ENCODE measurements at regions not wholly inside any gene's neighbourhood (a gene's known extent, or its start where the extent isn't known, plus 50 kb on each side); places are given as distances from the start of the nearest gene placed in this dataset.
"Not testable (repeated sequence)": the region's sequence is repeated elsewhere in the genome, so short reads cannot be mapped to it uniquely, and the experiment has no call there.

DNA sequence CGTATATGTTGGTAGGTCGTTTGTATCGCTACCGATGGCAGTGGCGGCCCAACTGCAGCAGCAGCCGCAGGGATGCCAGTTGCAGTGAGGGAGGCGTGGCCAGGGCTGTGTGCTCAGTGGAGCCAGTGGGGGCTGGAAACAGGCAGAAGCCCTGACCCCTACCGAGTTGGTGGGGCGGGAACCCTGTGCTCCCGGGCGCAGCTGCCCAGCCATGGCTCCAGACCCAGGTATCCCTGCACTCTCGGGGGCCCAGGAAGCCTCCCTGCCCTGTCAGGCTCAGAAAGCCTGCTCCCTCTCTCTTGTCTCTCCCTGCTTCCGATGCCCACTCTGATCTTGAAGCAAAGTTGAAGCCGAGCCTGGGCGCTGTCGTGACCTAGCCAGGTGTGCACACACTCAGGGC, 78.6 kb upstream of the ITGB1 start:
- H3K9me2 ChIP-seq (replicated peaks; ENCODE audit: insufficient read depth, low read length), result no peaks in the 10 kb centered on the region
- H3K79me2 ChIP-seq (ENCODE audit: low read length), result no peaks in the 10 kb centered on the region
- H3K9me3 ChIP-seq (ENCODE audit: low read length), result no peaks in the 10 kb centered on the region
- H3K36me3 ChIP-seq (ENCODE audit: insufficient read depth, low read length), result no peaks in the 10 kb centered on the region
- no peak overlapping the region for H2AFZ ChIP-seq (ENCODE audit: low read length)
- H3K4me3 ChIP-seq (ENCODE audit: low read length), result no peak overlapping the region
- H3K4me1 ChIP-seq (ENCODE audit: low read length), result peaks cover 3% of the 10 kb centered on the region; the same call in 1 of the 2 replicates
- no peak overlapping the region for H3K27ac ChIP-seq (ENCODE audit: low read length)
- H4K20me1 ChIP-seq (ENCODE audit: insufficient read depth, low read depth, low read length), result no peaks in the 10 kb centered on the region
- no peaks in the 10 kb centered on the region for H3K27me3 ChIP-seq (ENCODE audit: low read length)
- DNase-seq, result no peak
- no peak overlapping the region for H3K4me2 ChIP-seq (ENCODE audit: low read depth, low read length, poor library complexity, severe bottlenecking)
- H3K9ac ChIP-seq (ENCODE audit: low read length), result no peak overlapping the region

DNA sequence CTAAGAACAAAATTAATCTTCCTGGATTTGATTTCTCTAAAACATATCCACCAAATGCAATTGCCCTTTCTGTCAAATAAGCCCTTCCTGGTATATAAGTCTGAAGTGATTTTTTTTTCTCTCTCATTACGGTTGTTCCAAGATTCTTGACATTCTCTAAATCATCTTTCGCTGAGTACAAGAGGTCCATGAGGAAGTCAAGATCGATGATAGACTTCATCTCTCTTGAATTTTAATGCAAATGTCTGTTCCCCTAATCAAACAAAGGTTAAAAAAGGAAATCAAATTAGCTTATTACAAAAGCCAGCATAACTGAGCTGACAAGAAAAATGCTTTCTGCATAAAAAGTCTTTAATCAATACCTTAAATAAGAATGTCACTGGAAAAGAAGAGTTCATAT, 77.4 kb upstream of the ITGB1 start:
- Histone ChIP-seq H3K9ac (ENCODE audit: low read length) (no peak overlapping the region), H3K9me3 (ENCODE audit: low read length) (no peaks in the 10 kb centered on the region), H2AFZ (ENCODE audit: low read length) (no peak overlapping the region), H3K79me2 (ENCODE audit: low read length) (no peaks in the 10 kb centered on the region), H4K20me1 (ENCODE audit: insufficient read depth, low read depth, low read length) (no peaks in the 10 kb centered on the region), H3K4me2 (ENCODE audit: low read depth, low read length, poor library complexity, severe bottlenecking) (no peak overlapping the region), H3K36me3 (ENCODE audit: insufficient read depth, low read length) (no peaks in the 10 kb centered on the region), H3K27ac (ENCODE audit: low read length) (no peak overlapping the region), H3K4me1 (ENCODE audit: low read length) (peaks cover 3% of the 10 kb centered on the region; the same call in 1 of the 2 replicates), H3K9me2 (replicated peaks; ENCODE audit: insufficient read depth, low read length) (no peaks in the 10 kb centered on the region), H3K4me3 (ENCODE audit: low read length) (no peak overlapping the region), H3K27me3 (ENCODE audit: low read length) (no peaks in the 10 kb centered on the region)
- no peak for DNase-seq

DNA sequence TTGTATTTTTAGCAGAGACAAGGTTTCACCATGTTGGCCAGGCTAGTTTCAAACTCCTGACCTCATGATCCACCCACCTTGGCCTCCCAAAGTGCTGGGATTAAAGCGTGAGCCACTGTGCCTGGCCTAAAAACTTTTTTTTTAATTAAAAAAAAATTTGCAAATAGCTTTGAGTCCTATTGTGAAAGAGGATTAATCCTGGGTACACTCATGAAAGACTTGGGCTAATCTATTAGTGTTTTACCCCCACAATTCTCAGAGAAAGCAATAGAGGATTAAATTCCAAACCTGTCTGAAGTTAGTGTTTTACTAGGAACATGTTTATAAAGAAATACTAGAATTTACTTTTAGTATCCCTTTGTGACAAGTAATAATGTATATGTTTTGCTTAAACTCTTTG, 76.9 kb upstream of the ITGB1 start:
- H3K4me1 ChIP-seq (ENCODE audit: low read length), result peaks cover 3% of the 10 kb centered on the region; the same call in 1 of the 2 replicates
- no peak overlapping the region for H3K4me3 ChIP-seq (ENCODE audit: low read length)
- DNase-seq, result no peak
- no peaks in the 10 kb centered on the region for H4K20me1 ChIP-seq (ENCODE audit: insufficient read depth, low read depth, low read length)
- no peaks in the 10 kb centered on the region for H3K36me3 ChIP-seq (ENCODE audit: insufficient read depth, low read length)
- no peak overlapping the region for H3K4me2 ChIP-seq (ENCODE audit: low read depth, low read length, poor library complexity, severe bottlenecking)
- no peak overlapping the region for H3K9ac ChIP-seq (ENCODE audit: low read length)
- H3K79me2 ChIP-seq (ENCODE audit: low read length), result no peaks in the 10 kb centered on the region
- no peaks in the 10 kb centered on the region for H3K9me3 ChIP-seq (ENCODE audit: low read length)
- no peaks in the 10 kb centered on the region for H3K27me3 ChIP-seq (ENCODE audit: low read length)
- H2AFZ ChIP-seq (ENCODE audit: low read length), result no peak overlapping the region
- no peak overlapping the region for H3K27ac ChIP-seq (ENCODE audit: low read length)
- H3K9me2 ChIP-seq (replicated peaks; ENCODE audit: insufficient read depth, low read length), result no peaks in the 10 kb centered on the region

DNA sequence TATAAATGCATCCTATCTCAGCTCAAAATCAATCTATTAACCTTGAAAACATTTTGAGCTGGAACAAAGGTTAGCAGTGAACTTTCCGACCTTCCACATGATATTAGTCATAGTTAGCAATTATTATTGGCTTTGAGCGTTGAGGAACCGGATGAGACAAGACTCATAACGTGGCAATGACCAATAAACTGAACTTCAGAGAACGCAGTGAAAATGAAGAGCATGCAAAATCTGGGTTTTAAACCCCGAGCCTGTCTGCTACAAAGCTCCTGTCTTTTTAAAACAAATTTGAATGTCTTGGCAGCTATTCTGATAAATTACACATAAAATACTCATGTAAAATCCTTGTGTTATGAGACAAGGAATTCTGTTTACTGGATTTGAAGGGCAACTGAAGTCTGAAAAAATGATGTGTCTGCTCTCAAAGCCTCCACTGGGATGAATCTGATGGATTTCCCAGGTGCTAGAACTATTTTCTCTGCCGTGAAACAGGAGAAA, 74.7 kb upstream of the ITGB1 start:
- Histone ChIP-seq H3K27ac (ENCODE audit: low read length) (no peak overlapping the region), H3K79me2 (ENCODE audit: low read length) (no peaks in the 10 kb centered on the region), H3K9me3 (ENCODE audit: low read length) (no peaks in the 10 kb centered on the region), H3K36me3 (ENCODE audit: insufficient read depth, low read length) (no peaks in the 10 kb centered on the region), H3K4me1 (ENCODE audit: low read length) (peaks cover 3% of the 10 kb centered on the region; the same call in 1 of the 2 replicates), H4K20me1 (ENCODE audit: insufficient read depth, low read depth, low read length) (no peaks in the 10 kb centered on the region), H3K4me3 (ENCODE audit: low read length) (no peak overlapping the region), H3K4me2 (ENCODE audit: low read depth, low read length, poor library complexity, severe bottlenecking) (no peak overlapping the region), H2AFZ (ENCODE audit: low read length) (0 out of 2 replicates have a peak overlapping the region, but pooled peaks have one; percentile 27), H3K9me2 (replicated peaks; ENCODE audit: insufficient read depth, low read length) (no peaks in the 10 kb centered on the region), H3K27me3 (ENCODE audit: low read length) (no peaks in the 10 kb centered on the region), H3K9ac (ENCODE audit: low read length) (no peak overlapping the region)
- DNase-seq, result no peak

DNA sequence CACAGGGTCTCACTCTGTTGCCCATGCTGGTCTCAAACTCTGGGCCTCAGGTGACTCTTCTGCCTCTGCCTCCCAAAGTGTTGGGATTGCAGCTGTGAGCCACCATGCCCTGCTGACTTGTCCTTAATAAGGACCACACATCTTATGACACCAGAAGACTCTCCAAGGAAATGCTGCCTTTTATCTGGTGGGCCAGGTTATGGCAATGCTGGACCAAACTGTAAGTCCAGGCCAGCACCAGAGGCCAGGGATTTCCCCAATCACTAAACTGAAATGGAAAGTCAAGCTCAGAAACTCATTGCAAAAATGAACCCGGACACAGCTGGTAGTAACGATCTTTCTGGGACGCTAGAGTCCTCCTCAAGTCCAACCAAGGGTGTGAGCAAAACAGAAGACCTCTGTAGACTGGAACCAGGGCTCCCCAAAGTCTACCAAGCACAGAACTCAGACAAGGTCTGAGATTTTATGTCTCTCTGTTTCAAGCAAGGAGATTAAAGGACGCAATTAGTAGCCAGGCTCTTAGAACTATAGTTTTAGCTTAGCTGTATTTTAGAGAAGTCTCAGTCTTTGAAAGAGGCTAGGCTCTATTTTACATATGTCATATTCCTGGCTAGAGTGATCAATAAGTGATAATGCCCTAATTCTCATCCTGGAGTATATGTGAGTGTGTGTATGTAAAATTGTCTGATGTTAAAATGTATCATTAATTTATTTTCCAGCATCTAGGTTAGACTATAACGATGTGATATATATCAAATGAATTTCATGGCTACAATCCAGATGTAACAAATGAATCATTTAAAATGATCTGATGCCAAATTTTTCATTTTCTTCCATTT, 74.0 kb upstream of the ITGB1 start:
- H3K4me2 ChIP-seq (ENCODE audit: low read depth, low read length, poor library complexity, severe bottlenecking), result no peak overlapping the region
- H3K9ac ChIP-seq (ENCODE audit: low read length), result no peak overlapping the region
- no peaks in the 10 kb centered on the region for H3K27me3 ChIP-seq (ENCODE audit: low read length)
- H3K4me3 ChIP-seq (ENCODE audit: low read length), result no peak overlapping the region
- H2AFZ ChIP-seq (ENCODE audit: low read length), result no peak overlapping the region
- no peak for DNase-seq
- peaks cover 3% of the 10 kb centered on the region; the same call in 1 of the 2 replicates for H3K4me1 ChIP-seq (ENCODE audit: low read length)
- no peak overlapping the region for H3K27ac ChIP-seq (ENCODE audit: low read length)
- no peaks in the 10 kb centered on the region for H3K36me3 ChIP-seq (ENCODE audit: insufficient read depth, low read length)
- no peaks in the 10 kb centered on the region for H3K79me2 ChIP-seq (ENCODE audit: low read length)
- no peaks in the 10 kb centered on the region for H3K9me3 ChIP-seq (ENCODE audit: low read length)
- no peaks in the 10 kb centered on the region for H3K9me2 ChIP-seq (replicated peaks; ENCODE audit: insufficient read depth, low read length)
- H4K20me1 ChIP-seq (ENCODE audit: insufficient read depth, low read depth, low read length), result no peaks in the 10 kb centered on the region

DNA sequence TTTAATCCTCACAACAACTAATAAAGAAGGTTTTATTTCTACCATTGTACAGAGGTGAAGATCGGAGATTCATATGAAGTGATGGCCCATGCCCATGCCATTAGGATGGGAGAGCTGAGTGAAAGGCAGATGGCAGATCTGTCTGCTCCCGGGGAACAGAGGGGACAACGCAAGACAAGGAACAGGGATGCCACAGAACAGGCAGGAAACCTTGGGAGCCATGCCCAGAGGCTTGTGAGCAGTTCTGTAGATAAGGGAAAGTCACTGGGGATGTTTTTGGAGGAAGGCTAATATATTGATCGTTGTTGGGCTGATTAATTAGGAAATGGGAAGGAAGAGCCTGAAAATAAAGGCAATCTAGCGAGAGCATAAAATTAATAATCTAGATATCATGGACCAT, 73.1 kb upstream of the ITGB1 start:
- H3K4me3 ChIP-seq (ENCODE audit: low read length), result no peak overlapping the region
- H3K79me2 ChIP-seq (ENCODE audit: low read length), result no peaks in the 10 kb centered on the region
- H3K36me3 ChIP-seq (ENCODE audit: insufficient read depth, low read length), result no peaks in the 10 kb centered on the region
- H3K9me2 ChIP-seq (replicated peaks; ENCODE audit: insufficient read depth, low read length), result no peaks in the 10 kb centered on the region
- H3K27me3 ChIP-seq (ENCODE audit: low read length), result no peaks in the 10 kb centered on the region
- H3K9ac ChIP-seq (ENCODE audit: low read length), result no peak overlapping the region
- H3K9me3 ChIP-seq (ENCODE audit: low read length), result no peaks in the 10 kb centered on the region
- H4K20me1 ChIP-seq (ENCODE audit: insufficient read depth, low read depth, low read length), result no peaks in the 10 kb centered on the region
- H3K4me1 ChIP-seq (ENCODE audit: low read length), result peaks cover 6% of the 10 kb centered on the region
- no peak overlapping the region for H3K27ac ChIP-seq (ENCODE audit: low read length)
- no peak for DNase-seq
- H3K4me2 ChIP-seq (ENCODE audit: low read depth, low read length, poor library complexity, severe bottlenecking), result no peak overlapping the region
- no peak overlapping the region for H2AFZ ChIP-seq (ENCODE audit: low read length)

DNA sequence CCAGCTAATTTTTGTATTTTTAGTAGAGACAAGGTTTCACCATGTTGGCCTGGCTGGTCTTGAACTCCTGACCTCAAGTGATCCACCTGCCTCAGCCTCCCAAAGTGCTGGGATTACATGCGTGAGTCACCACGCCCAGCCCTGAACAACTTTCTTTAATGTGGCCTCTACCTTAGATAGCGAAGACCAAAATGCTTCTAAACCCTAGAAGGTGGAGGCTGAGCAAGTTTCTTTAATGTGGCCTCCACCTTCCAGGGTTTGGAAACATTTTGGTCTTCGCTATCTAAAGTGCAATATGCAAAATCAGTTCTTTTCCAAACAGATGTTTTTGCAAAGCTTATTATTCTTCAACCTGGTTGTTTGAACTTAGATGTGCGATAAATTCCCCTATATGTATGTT, 70.5 kb upstream of the ITGB1 start:
- not testable (repeated sequence) for H3K36me3 ChIP-seq (ENCODE audit: insufficient read depth, low read length); H3K9me3 ChIP-seq (ENCODE audit: low read length); H3K27me3 ChIP-seq (ENCODE audit: low read length); H3K4me3 ChIP-seq (ENCODE audit: low read length); H3K79me2 ChIP-seq (ENCODE audit: low read length); H3K4me1 ChIP-seq (ENCODE audit: low read length); H4K20me1 ChIP-seq (ENCODE audit: insufficient read depth, low read depth, low read length); H3K9ac ChIP-seq (ENCODE audit: low read length); H3K4me2 ChIP-seq (ENCODE audit: low read depth, low read length, poor library complexity, severe bottlenecking); DNase-seq; H3K27ac ChIP-seq (ENCODE audit: low read length); H3K9me2 ChIP-seq (replicated peaks; ENCODE audit: insufficient read depth, low read length); H2AFZ ChIP-seq (ENCODE audit: low read length)

DNA sequence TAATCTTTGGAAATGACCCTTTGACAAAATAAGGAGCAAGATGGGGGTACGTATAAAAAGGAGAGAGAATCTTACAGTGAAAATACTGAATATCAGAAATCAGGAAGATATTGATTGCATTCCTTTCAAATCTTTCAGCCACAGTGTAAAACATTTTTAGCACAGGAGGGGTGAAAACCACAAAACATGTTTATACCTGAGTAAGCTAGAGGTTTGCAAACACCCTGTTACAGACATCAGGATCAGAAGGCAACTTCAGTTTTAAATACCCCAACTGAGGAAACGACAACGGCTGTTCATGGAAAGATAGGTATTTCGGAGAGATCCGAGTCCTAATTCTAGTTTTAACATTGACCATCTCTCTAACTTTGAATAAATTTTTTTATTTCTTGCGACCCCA, 69.1 kb upstream of the ITGB1 start:
- Histone ChIP-seq H3K36me3 (ENCODE audit: insufficient read depth, low read length) (no peaks in the 10 kb centered on the region), H3K4me1 (ENCODE audit: low read length) (peaks cover 3% of the 10 kb centered on the region; the same call in 1 of the 2 replicates), H4K20me1 (ENCODE audit: insufficient read depth, low read depth, low read length) (no peaks in the 10 kb centered on the region), H3K27ac (ENCODE audit: low read length) (no peak overlapping the region), H3K9me2 (replicated peaks; ENCODE audit: insufficient read depth, low read length) (no peaks in the 10 kb centered on the region), H3K79me2 (ENCODE audit: low read length) (no peaks in the 10 kb centered on the region), H3K9me3 (ENCODE audit: low read length) (no peaks in the 10 kb centered on the region), H3K4me3 (ENCODE audit: low read length) (no peak overlapping the region), H3K9ac (ENCODE audit: low read length) (no peak overlapping the region), H3K27me3 (ENCODE audit: low read length) (no peaks in the 10 kb centered on the region), H2AFZ (ENCODE audit: low read length) (no peak overlapping the region), H3K4me2 (ENCODE audit: low read depth, low read length, poor library complexity, severe bottlenecking) (no peak overlapping the region)
- no peak for DNase-seq

Data from Karpas-422 (cell line).